Heart right ventricle (tissue), 16 donors: ENCODE measurements at regions not wholly inside any gene's neighbourhood (a gene's known extent, or its start where the extent isn't known, plus 50 kb on each side); places are given as distances from the start of the nearest gene placed in this dataset.

ENCODE experiments used
- ATAC-seq, 8 donors: fragments of 200-7000 bp; cut with Tn5 transposase; one replicate each; pipeline ENCODE4 v1.9.1; 2020; ENCODE audit warnings: mild to moderate bottlenecking in 8 of 8, moderate library complexity in 8 of 8, moderate number of reproducible peaks in 1 of 8
- DNase-seq, 2 donors: peaks; one replicate each; pipeline ENCODE4 v3.0.0-alpha.2; 2020
- H3K27ac ChIP-seq, 10 donors: fragments of 200-600 bp; sonication (generic) in 2 of 10; one replicate each; pipeline versions ENCODE4 v1.5.0 to v1.8.0; 2020 to 2022; ENCODE audit warnings: mild to moderate bottlenecking in 3 of 10
- H3K27me3 ChIP-seq, 7 donors: fragments of 200-600 bp; one replicate each; pipeline ENCODE4 v1.8.0; 2021 to 2022; ENCODE audit warnings: mild to moderate bottlenecking in 2 of 7
- H3K36me3 ChIP-seq, 9 donors: fragments of 200-600 bp; sonication (generic) in 1 of 9; one replicate each; pipeline versions ENCODE4 v1.5.0 to v1.8.0; 2020 to 2022; ENCODE audit warnings: mild to moderate bottlenecking in 2 of 9
- H3K4me1 ChIP-seq, 9 donors: fragments of 200-600 bp; sonication (generic) in 1 of 9; one replicate each; pipeline versions ENCODE4 v1.5.0 to v1.8.0; 2020 to 2022; ENCODE audit warnings: mild to moderate bottlenecking in 4 of 9
- H3K4me3 ChIP-seq, 10 donors: fragments of 200-600 bp; sonication (generic) in 2 of 10; one replicate each; pipeline versions ENCODE4 v1.5.0 to v1.8.0; 2020 to 2022; ENCODE audit warnings: mild to moderate bottlenecking in 7 of 10, moderate library complexity in 2 of 10
- H3K9me3 ChIP-seq, 11 donors: fragments of 200-600 bp in 10 of 11; sonication (generic) in 2 of 11; one replicate each; pipeline versions ENCODE4 v1.5.0 to v1.8.0; 2013 to 2022; ENCODE audit warnings: mild to moderate bottlenecking in 2 of 11, control low read depth in 1 of 11, moderate library complexity in 1 of 11
- WGBS, 2 donors: extraction: QIAGEN DNeasy Blood & Tissue Kit; methylation state at CpG; one replicate each; pipeline ENCODE4 v1.1.7; 2013; ENCODE audit warnings: inconsistent platforms in 1 of 2; 5-methylcytosine and 5-hydroxymethylcytosine counted together
- intact Hi-C, 10 donors: fragments of 100-400 bp; cut with DNase I; formaldehyde crosslinking; loops; one replicate each; pipeline versions ENCODE4 v1.11.1 to v1.14.2; 2022
- TF ChIP-seq, protein P1 (sequence below), 9 donors: fragments of 200-600 bp; sonication (generic) in 2 of 9; IDR thresholded peaks; one replicate each; pipeline versions ENCODE4 v1.5.0 to v1.8.0; 2021 to 2022; ENCODE audit warnings: antibody characterized with exemption in 9 of 9, mild to moderate bottlenecking in 5 of 9, moderate library complexity in 1 of 9
- donor health status: Arrhythmogenic right ventricular cardiomyopathy.
- donor health status: ischemic (EF 13 %, LVEDD 7.1; RV severe dilation, severe dysfunction).
- donor health status: healthy with polysubstance abuse.
- donor health status: DM: no; HTN: yes; CAD: no.
- donor health status: DM: no; HTN: no; CAD: no.
- donor health status: ischemic (EF 25% LVEDD 6.9; RV normal size, moderate dysfunction).
- donor health status: ischemic (EF 25% LVEDD 5.7; RV mildly dilated, moderate dysfunction).
- donor health status: healthy.
- donor health status: DM: yes; HTN: yes; CAD: no.
- donor health status: Ischemic cardiomyopathy.
- donor health status: ischemic (EF 35%, LVEDD 5.7; RV mildly dilated, moderate dysfunction).
- donor health status: nonischemic (EF 11% LVEDD 7.7; RV severe dilation, severe dysfunction).
- donor health status: DM: yes; HTN: yes; CAD: no.
- donor health status: PGD.
- donor health status: ischemic (EF 29% LVEDD 5.4; RV normal size, mild dysfunction).
- donor health status: nonischemic (EF 23%, LVEDD 6.1; RV moderate dilation, normal function).

DNA sequence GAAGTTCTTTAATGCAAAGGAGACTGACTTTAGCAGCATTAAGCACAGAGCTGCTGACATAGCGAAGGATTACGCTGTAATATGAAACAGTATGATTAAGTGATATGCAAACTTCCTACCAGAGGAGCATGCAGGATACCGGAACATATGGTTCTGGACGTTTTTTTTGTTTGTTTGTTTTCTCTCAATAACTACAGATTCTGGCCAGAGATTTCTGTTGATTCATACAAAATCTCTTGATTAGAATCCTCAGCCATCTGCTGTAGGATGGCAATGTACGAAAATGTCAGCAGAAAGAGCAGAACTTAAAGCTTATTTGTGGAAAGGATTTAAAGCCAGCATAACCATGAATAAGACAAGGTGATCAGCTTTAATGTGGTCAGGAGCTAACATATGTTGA, 970.7 kb downstream of the KCNT2 start:
- ATAC-seq, result no peak

GRCh38 chr1:195618287-195618686, 990.0 kb downstream of the KCNT2 start:
- H3K36me3 ChIP-seq, result no peaks in the 10 kb centered on the region
- H3K27me3 ChIP-seq, result no peaks in the 10 kb centered on the region
- no peak overlapping the region for H3K4me3 ChIP-seq
- DNase-seq (no peak), ATAC-seq (no peak)
- intact Hi-C loops, result no loop called here
- no peak overlapping the region for H3K27ac ChIP-seq
- 74 to 76% methylated on average over 3 of the region's 3 CpGs for WGBS, 2 donors
- no peaks in the 10 kb centered on the region for H3K4me1 ChIP-seq
- peaks cover 0 to 38% (median 0%) of the 10 kb centered on the region in 11 donors for H3K9me3 ChIP-seq
- TF ChIP-seq, protein P1, sequence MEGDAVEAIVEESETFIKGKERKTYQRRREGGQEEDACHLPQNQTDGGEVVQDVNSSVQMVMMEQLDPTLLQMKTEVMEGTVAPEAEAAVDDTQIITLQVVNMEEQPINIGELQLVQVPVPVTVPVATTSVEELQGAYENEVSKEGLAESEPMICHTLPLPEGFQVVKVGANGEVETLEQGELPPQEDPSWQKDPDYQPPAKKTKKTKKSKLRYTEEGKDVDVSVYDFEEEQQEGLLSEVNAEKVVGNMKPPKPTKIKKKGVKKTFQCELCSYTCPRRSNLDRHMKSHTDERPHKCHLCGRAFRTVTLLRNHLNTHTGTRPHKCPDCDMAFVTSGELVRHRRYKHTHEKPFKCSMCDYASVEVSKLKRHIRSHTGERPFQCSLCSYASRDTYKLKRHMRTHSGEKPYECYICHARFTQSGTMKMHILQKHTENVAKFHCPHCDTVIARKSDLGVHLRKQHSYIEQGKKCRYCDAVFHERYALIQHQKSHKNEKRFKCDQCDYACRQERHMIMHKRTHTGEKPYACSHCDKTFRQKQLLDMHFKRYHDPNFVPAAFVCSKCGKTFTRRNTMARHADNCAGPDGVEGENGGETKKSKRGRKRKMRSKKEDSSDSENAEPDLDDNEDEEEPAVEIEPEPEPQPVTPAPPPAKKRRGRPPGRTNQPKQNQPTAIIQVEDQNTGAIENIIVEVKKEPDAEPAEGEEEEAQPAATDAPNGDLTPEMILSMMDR (IDR thresholded peaks at IDR 0.05), result no peak

More for the DNA sequence above, 970.7 kb downstream of the KCNT2 start:
- Histone ChIP-seq H3K27me3 (no peaks in the 10 kb centered on the region), H3K36me3 (no peaks in the 10 kb centered on the region), H3K27ac (no peak overlapping the region), H3K4me3 (no peak overlapping the region), H3K4me1 (no peaks in the 10 kb centered on the region), H3K9me3 (no peaks in the 10 kb centered on the region)
- TF ChIP-seq, protein P1 (IDR thresholded peaks at IDR 0.05), result no peak
- DNase-seq, result no peak
- 45 to 52% methylated on average over 5 of the region's 5 CpGs for WGBS, 2 donors
- intact Hi-C loops, result no loop called here

- no peak for DNase-seq
- ATAC-seq, result no peak
Observed at GRCh38 chr1:195617106-195617505, 991.1 kb downstream of the KCNT2 start.

GRCh38 chr1:195608883-195609282, 999.4 kb downstream of the KCNT2 start:
- no peak overlapping the region for H3K27ac ChIP-seq
- ATAC-seq (no peak), DNase-seq (no peak)
- WGBS, 2 donors, result 82 to 85% methylated on average over 1 of the region's 1 CpG
- no peaks in the 10 kb centered on the region for H3K27me3 ChIP-seq
- H3K4me1 ChIP-seq, result no peaks in the 10 kb centered on the region
- H3K36me3 ChIP-seq, result no peaks in the 10 kb centered on the region
- peaks cover 0 to 45% (median 0%) of the 10 kb centered on the region in 11 donors for H3K9me3 ChIP-seq
- H3K4me3 ChIP-seq, result no peak overlapping the region
- TF ChIP-seq, protein P1 (IDR thresholded peaks at IDR 0.05), result no peak
- intact Hi-C loops, result no loop called here

More at GRCh38 chr1:195617106-195617505, 991.1 kb downstream of the KCNT2 start:
- TF ChIP-seq, protein P1 (IDR thresholded peaks at IDR 0.05), result no peak
- Histone ChIP-seq H3K9me3 (peaks cover 0 to 44% (median 0%) of the 10 kb centered on the region in 11 donors), H3K4me1 (no peaks in the 10 kb centered on the region), H3K27me3 (no peaks in the 10 kb centered on the region), H3K27ac (no peak overlapping the region), H3K36me3 (no peaks in the 10 kb centered on the region), H3K4me3 (no peak overlapping the region)
- intact Hi-C loops, result no loop called here
- WGBS, 2 donors, result 46 to 52% methylated on average over 2 of the region's 2 CpGs
